GM20000 (cell line): ENCODE measurements at regions not wholly inside any gene's neighbourhood (a gene's known extent, or its start where the extent isn't known, plus 50 kb on each side); places are given as distances from the start of the nearest gene placed in this dataset.
"Not testable (repeated sequence)": the region's sequence is repeated elsewhere in the genome, so short reads cannot be mapped to it uniquely, and the experiment has no call there.

Experiments
- DNase-seq: peaks from one replicate; pipeline ENCODE4 v3.0.0; 2012; ENCODE audit warnings: low spot score
- TF ChIP-seq, protein P1 (sequence below): IDR thresholded peaks from 2 replicates; pipeline ENCODE4 v1.5.1; 2012; ENCODE audit warnings: mild to moderate bottlenecking, control low read depth; ENCODE audit errors: extremely low read depth, missing control alignments

DNA sequence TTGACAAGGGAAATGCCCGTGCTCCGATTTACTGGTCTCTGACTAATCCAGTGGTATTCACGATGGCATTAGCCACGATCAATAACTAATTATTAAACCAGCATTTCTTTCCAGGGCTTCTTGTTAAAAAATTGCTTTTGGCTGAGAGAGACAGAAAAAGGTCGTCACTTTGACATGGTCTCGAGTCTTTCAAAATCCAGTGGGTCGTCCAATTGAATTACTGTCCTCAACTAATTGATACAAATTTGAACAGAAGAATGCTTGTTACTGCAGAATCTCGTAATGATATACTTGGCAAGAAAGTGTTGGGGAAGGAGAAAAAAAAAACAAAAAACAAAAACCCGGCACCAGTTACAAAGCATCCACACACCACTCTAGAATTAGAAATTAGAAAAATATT lies 318.4 kb downstream of the NR2F2 start:
- TF ChIP-seq, protein P1, sequence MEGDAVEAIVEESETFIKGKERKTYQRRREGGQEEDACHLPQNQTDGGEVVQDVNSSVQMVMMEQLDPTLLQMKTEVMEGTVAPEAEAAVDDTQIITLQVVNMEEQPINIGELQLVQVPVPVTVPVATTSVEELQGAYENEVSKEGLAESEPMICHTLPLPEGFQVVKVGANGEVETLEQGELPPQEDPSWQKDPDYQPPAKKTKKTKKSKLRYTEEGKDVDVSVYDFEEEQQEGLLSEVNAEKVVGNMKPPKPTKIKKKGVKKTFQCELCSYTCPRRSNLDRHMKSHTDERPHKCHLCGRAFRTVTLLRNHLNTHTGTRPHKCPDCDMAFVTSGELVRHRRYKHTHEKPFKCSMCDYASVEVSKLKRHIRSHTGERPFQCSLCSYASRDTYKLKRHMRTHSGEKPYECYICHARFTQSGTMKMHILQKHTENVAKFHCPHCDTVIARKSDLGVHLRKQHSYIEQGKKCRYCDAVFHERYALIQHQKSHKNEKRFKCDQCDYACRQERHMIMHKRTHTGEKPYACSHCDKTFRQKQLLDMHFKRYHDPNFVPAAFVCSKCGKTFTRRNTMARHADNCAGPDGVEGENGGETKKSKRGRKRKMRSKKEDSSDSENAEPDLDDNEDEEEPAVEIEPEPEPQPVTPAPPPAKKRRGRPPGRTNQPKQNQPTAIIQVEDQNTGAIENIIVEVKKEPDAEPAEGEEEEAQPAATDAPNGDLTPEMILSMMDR = no peak
- DNase-seq = no peak

DNA sequence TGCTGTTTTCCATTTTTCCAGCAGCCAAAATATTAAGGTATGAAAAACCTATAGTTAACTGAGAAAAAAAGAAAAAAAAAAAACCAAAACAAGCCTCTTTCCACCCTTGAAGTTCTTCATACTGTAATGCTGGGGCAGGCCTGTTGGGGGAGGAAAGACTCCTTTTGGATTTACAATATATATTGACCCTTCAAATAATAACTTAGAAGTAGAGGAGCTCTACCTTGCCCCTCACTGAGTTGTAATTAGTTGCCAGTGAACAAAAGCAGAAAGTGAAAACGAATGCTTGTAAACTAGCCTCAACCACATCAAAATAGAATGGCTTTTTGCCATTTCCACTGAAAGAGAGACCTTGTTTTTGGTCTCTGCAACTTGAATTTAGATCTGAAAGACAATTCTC lies 326.6 kb downstream of the NR2F2 start:
- DNase-seq = no peak
- TF ChIP-seq, protein P1 = no peak

DNA sequence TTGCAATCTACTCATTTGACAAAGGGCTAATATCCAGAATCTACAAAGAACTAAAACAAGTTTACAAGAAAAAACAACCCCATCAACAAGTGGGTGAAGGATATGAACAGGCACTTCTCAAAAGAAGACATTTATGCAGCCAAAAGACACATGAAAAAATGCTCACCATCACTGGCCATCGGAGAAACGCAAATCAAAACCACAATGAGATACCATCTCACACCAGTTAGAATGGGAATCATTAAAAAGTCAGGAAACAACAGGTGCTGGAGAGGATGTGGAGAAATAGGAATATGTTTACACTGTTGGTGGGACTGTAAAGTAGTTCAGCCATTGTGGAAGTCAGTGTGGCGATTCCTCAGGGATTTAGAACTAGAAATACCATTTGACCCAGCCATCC lies 336.5 kb downstream of the NR2F2 start:
- not testable (repeated sequence) for DNase-seq

DNA sequence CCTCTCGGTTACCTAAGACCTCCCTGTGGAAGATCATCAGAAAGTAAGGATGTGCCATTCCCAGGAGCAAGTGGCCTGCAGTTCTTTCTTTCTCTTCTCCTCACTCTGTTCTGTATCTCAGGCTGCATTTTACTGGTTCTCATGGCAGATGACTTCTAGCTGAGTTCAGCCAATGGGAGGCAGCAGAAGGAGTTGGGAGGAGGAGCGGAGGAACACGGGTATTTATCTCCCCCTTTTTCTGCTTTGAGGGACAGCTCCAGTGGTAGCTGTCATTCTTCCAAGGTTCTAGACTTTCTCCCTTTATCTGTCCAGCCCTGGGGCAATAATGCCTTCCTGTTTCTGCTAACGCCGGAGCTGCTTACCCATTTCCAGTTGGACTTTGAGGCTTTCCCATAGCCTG lies 339.9 kb downstream of the NR2F2 start:
- DNase-seq = no peak
- TF ChIP-seq, protein P1 = no peak

DNA sequence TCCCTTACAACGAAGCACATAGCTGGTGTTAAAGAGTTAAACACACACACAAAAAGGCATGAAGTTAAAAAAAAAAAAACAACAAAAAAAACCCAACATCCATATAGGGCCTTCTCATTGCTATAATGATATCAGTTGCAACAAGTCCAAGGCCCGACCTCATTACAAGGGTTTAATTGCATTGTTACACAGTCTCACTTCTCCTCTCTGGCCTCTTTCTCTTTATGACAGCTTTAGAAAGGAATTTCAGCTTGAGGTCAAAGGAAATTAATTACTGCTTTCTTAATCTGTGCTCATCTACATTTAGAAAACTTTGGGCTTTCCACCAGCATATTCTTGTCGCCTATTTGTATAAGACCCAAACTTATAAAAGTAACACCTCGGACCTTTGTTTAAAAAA lies 342.1 kb downstream of the NR2F2 start:
- TF ChIP-seq, protein P1 = no peak
- no peak for DNase-seq

DNA sequence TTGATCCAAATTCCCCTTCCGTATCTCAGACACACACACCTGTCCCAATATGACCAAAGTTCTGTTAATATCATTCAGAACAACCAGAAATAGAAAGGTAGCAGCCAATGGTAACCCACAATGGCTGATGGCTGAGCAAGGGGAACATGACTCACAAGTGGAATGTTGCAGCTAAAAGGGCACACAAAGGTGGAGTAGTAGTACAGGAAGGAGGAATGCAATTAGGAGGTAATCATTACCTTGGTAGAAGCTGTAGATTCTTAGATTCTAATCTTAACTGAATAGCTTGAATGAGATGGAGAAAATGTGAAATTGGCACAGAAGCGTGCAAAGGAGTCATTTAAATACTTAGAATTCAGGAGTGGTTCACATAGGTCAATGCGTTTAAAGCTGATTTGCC lies 347.9 kb downstream of the NR2F2 start:
- no peak for DNase-seq
- TF ChIP-seq, protein P1 = no peak

DNA sequence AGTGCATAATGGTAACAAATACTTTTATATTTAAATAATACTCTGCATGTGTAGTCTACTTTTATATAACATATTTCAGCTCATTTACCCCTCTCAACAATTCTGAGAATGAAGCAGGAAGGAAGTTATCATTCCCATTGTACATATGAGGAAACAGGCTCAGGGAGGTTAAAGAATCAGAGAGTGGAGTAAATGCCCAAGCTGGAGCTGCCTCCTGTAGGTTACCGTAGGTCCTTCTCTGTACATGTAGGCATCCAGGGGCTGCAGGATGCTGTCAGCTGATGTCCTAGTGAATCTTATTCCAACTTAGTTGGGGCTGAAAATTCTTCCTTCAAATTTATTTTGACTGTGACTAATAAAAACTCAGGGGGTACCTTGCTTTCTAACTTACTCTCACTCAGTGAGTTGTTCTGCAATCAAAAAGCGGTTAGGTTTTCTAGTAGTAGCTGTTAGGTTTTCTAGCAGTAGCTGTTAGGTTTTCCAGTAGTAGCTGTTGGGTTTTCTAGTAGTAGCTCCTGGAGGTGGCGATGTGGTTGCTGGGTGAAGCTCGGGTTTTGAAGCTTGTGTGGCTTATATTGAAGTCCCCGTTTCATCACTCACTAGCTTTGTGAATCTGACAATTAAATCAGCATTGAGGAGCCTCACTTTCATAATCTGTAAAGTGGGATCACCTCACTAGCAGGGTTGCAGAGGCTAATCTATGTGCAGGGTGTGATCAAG lies 357.0 kb downstream of the NR2F2 start:
- TF ChIP-seq, protein P1 = no peak
- DNase-seq = no peak

DNA sequence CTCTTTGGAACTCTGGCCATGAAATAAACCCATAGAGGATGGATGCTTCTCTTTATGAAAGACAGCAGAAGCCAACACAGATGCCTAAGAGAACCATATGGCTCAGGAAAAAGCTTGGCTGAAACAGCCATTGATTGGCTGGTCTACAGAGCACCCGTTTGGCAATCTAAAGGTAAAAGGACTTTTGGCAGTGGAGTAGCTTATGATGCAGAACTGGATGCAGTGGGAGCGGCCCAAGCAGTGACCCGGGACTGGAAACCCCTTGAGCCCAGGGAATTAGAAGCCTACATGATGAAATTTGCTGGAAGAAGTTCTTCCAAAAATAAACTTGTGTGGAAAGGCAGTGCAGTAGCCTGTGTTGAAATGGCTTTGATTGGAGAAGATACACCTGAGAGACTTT lies 360.2 kb downstream of the NR2F2 start:
- DNase-seq = no peak

More for the DNA sequence above, 360.2 kb downstream of the NR2F2 start:
- TF ChIP-seq, protein P1 = no peak
